DMS53 (cell line): ENCODE measurements at regions not wholly inside any gene's neighbourhood (a gene's known extent, or its start where the extent isn't known, plus 50 kb on each side); places are given as distances from the start of the nearest gene placed in this dataset.
"Not testable (repeated sequence)": the region's sequence is repeated elsewhere in the genome, so short reads cannot be mapped to it uniquely, and the experiment has no call there.

Experiments used
- DNase-seq: peaks from one replicate; lab custom pipeline; 2025; lab: John Stamatoyannopoulos, UW

- no peak for DNase-seq
These were observed 1279.0 kb upstream of the GOT2 start for GRCh38 chr16:60013076-60013475.

- DNase-seq = no peak
These were observed 1267.4 kb upstream of the GOT2 start for GRCh38 chr16:60001523-60001922.

- DNase-seq = no peak
These were observed 1263.6 kb upstream of the GOT2 start for GRCh38 chr16:59997706-59998105.

GRCh38 chr16:59993101-59993500 lies 1259.0 kb upstream of the GOT2 start:
- peak; percentile 26 for DNase-seq

GRCh38 chr16:59991171-59991570 lies 1257.1 kb upstream of the GOT2 start:
- DNase-seq = no peak

GRCh38 chr16:59988591-59988990 lies 1254.5 kb upstream of the GOT2 start:
- no peak for DNase-seq

- no peak for DNase-seq
These were observed 1241.8 kb upstream of the GOT2 start for GRCh38 chr16:59975953-59976352.

- no peak for DNase-seq
These were observed 1239.8 kb upstream of the GOT2 start for GRCh38 chr16:59973966-59974365.

GRCh38 chr16:59971264-59971663 lies 1237.1 kb upstream of the GOT2 start:
- DNase-seq = no peak

- DNase-seq = no peak
These were observed 1230.3 kb upstream of the GOT2 start for GRCh38 chr16:59964232-59964924.

- DNase-seq = no peak
These were observed 1225.2 kb upstream of the GOT2 start for GRCh38 chr16:59959311-59959710.

GRCh38 chr16:59950431-59950830 lies 1216.3 kb upstream of the GOT2 start:
- DNase-seq = no peak

- DNase-seq = not testable (repeated sequence)
These were observed 1209.9 kb upstream of the GOT2 start for GRCh38 chr16:59944041-59944440.

- no peak for DNase-seq
These were observed 1207.5 kb upstream of the GOT2 start for GRCh38 chr16:59941594-59941993.

- DNase-seq = no peak
These were observed 1185.9 kb upstream of the GOT2 start for GRCh38 chr16:59920054-59920453.

- no peak for DNase-seq
These were observed 1179.5 kb upstream of the GOT2 start for GRCh38 chr16:59913666-59914065.

- no peak for DNase-seq
These were observed 1175.1 kb upstream of the GOT2 start for GRCh38 chr16:59909262-59909661.

GRCh38 chr16:59907611-59908010 lies 1173.5 kb upstream of the GOT2 start:
- no peak for DNase-seq

GRCh38 chr16:59905606-59906005 lies 1171.5 kb upstream of the GOT2 start:
- DNase-seq = no peak

- no peak for DNase-seq
These were observed 1171.0 kb upstream of the GOT2 start for GRCh38 chr16:59905131-59905530.

- no peak for DNase-seq
These were observed 1165.8 kb upstream of the GOT2 start for GRCh38 chr16:59899940-59900339.

GRCh38 chr16:59892376-59892775 lies 1158.3 kb upstream of the GOT2 start:
- no peak for DNase-seq

GRCh38 chr16:59887856-59888255 lies 1153.7 kb upstream of the GOT2 start:
- DNase-seq = no peak

GRCh38 chr16:59886021-59886420 lies 1151.9 kb upstream of the GOT2 start:
- no peak for DNase-seq
